Colonic mucosa (tissue), 4 donors: ENCODE measurements at regions not wholly inside any gene's neighbourhood (a gene's known extent, or its start where the extent isn't known, plus 50 kb on each side); places are given as distances from the start of the nearest gene placed in this dataset.

ENCODE experiments used
- DNase-seq: peaks from one replicate; pipeline ENCODE4 v3.0.0-alpha.2; 2020
- H3K27ac ChIP-seq: fragments of 200-600 bp; one replicate; pipeline ENCODE4 v1.8.0; 2021
- H3K27me3 ChIP-seq: fragments of 200-600 bp; one replicate; pipeline ENCODE4 v1.8.0; 2021
- H3K36me3 ChIP-seq: fragments of 200-600 bp; one replicate; pipeline ENCODE4 v1.8.0; 2021
- H3K4me1 ChIP-seq: fragments of 200-600 bp; one replicate; pipeline ENCODE4 v1.8.0; 2021; ENCODE audit warnings: mild to moderate bottlenecking
- H3K4me3 ChIP-seq: fragments of 200-600 bp; one replicate; pipeline ENCODE4 v1.8.0; 2021
- H3K9ac ChIP-seq, 2 donors: one replicate each; pipeline ENCODE4 v1.7.0; 2013; ENCODE audit warnings: control low read depth in 2 of 2, low read depth in 2 of 2, low read length in 2 of 2
- H3K9me3 ChIP-seq: fragments of 200-600 bp; one replicate; pipeline ENCODE4 v1.8.0; 2021
- intact Hi-C: fragments of 100-400 bp; cut with DNase I; formaldehyde crosslinking; loops from one replicate; pipeline ENCODE4 v1.14.1; 2022
- TF ChIP-seq, protein P1 (sequence below): fragments of 200-600 bp; IDR thresholded peaks from one replicate; pipeline ENCODE4 v1.8.0; 2022; ENCODE audit warnings: antibody characterized with exemption, mild to moderate bottlenecking
- donor health status: healthy.
- donor health status: DM: no; HTN: no; CAD: no.
- donor health status: DM: no; HTN: no; CAD: no.

- Histone ChIP-seq H3K27me3 (no peaks in the 10 kb centered on the region), H3K27ac (no peak overlapping the region), H3K4me1 (no peaks in the 10 kb centered on the region), H3K9ac (no peak overlapping the region), H3K9me3 (no peaks in the 10 kb centered on the region), H3K4me3 (no peak overlapping the region), H3K36me3 (no peaks in the 10 kb centered on the region)
- DNase-seq: no peak
- TF ChIP-seq, protein P1, sequence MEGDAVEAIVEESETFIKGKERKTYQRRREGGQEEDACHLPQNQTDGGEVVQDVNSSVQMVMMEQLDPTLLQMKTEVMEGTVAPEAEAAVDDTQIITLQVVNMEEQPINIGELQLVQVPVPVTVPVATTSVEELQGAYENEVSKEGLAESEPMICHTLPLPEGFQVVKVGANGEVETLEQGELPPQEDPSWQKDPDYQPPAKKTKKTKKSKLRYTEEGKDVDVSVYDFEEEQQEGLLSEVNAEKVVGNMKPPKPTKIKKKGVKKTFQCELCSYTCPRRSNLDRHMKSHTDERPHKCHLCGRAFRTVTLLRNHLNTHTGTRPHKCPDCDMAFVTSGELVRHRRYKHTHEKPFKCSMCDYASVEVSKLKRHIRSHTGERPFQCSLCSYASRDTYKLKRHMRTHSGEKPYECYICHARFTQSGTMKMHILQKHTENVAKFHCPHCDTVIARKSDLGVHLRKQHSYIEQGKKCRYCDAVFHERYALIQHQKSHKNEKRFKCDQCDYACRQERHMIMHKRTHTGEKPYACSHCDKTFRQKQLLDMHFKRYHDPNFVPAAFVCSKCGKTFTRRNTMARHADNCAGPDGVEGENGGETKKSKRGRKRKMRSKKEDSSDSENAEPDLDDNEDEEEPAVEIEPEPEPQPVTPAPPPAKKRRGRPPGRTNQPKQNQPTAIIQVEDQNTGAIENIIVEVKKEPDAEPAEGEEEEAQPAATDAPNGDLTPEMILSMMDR: no peak
- intact Hi-C loops: no loop called here
These were observed 116.6 kb upstream of the SOX5 start for GRCh38 chr12:24066097-24066496.

- no peak for DNase-seq
- intact Hi-C loops: no loop called here
- no peak overlapping the region for H3K27ac ChIP-seq
- H3K36me3 ChIP-seq: no peaks in the 10 kb centered on the region
- no peaks in the 10 kb centered on the region for H3K27me3 ChIP-seq
- no peak overlapping the region for H3K9ac ChIP-seq
- no peak overlapping the region for H3K4me3 ChIP-seq
- TF ChIP-seq, protein P1: no peak
- no peaks in the 10 kb centered on the region for H3K4me1 ChIP-seq
- H3K9me3 ChIP-seq: no peaks in the 10 kb centered on the region
These were observed 113.3 kb upstream of the SOX5 start for GRCh38 chr12:24062642-24063245.

DNA sequence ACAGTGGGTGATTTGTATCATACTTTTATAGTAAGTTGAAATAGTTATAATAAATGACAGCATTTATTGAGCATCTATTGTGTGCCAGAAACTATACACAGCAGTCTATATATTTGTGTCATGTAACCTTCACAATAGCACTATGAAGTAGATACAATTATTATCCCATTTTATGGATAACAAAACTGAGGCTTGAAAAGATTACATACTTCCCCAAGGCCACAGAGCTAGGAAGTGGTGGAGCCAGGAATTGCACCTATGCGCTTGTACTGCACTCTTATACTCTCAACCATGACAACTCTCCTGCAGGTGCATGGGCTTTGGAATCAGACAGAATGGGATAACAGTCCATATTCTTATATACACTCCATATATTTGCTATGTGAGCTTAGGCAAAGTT, 110.6 kb upstream of the SOX5 start:
- intact Hi-C loops: no loop called here
- TF ChIP-seq, protein P1: no peak
- Histone ChIP-seq H3K27me3 (no peaks in the 10 kb centered on the region), H3K9ac (no peak overlapping the region), H3K4me3 (no peak overlapping the region), H3K27ac (no peak overlapping the region), H3K9me3 (no peaks in the 10 kb centered on the region), H3K4me1 (no peaks in the 10 kb centered on the region), H3K36me3 (no peaks in the 10 kb centered on the region)
- DNase-seq: no peak

DNA sequence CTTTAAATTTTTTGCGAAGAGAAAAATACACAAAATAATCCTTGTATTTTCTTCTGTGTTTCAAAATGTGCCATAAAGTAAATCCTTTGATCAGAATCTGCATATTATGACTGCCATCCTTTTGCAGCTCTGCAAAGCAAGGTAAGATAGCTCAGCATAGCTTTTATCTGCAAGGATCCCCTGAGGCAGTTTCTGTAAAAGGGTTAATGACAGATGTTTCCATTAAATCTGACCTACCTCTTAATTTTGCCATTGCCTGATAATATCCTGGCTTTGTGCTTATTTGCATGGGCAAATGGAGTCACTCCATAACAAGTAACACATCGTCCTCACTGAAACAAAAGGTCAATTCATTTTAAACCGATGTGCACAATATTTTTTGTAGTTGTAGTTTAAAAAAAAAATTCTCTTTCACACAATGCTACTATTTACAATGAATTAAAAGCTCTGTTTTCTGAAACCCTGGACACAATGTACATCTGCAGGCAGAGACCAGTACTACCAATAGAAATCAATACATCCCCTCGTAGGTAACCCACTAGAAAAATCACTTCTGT, 108.5 kb upstream of the SOX5 start:
- Histone ChIP-seq H3K4me3 (no peak overlapping the region), H3K36me3 (no peaks in the 10 kb centered on the region), H3K9me3 (no peaks in the 10 kb centered on the region), H3K9ac (no peak overlapping the region), H3K4me1 (no peaks in the 10 kb centered on the region), H3K27ac (no peak overlapping the region), H3K27me3 (no peaks in the 10 kb centered on the region)
- intact Hi-C loops: no loop called here
- no peak for DNase-seq
- TF ChIP-seq, protein P1: no peak

- H3K27me3 ChIP-seq: no peaks in the 10 kb centered on the region
- H3K27ac ChIP-seq: no peak overlapping the region
- no peaks in the 10 kb centered on the region for H3K36me3 ChIP-seq
- intact Hi-C loops: no loop called here
- H3K4me3 ChIP-seq: no peak overlapping the region
- H3K4me1 ChIP-seq: no peaks in the 10 kb centered on the region
- TF ChIP-seq, protein P1: no peak
- no peak for DNase-seq
- no peak overlapping the region for H3K9ac ChIP-seq
- no peaks in the 10 kb centered on the region for H3K9me3 ChIP-seq
These were observed 106.3 kb upstream of the SOX5 start for GRCh38 chr12:24055747-24056146.
